ENCODE measurements at regions not wholly inside any gene's neighbourhood (a gene's known extent, or its start where the extent isn't known, plus 50 kb on each side); places are given as distances from the start of the nearest gene placed in this dataset.

GRCh38 chr2:12858786-12859185 is 142.1 kb downstream of the TRIB2 start:
- Histone ChIP-seq H3K4me1 (ENCODE audit: control insufficient read depth, extremely low read depth, insufficient read depth, low read length) (peaks cover 27% of the 10 kb centered on the region), H2AFZ (ENCODE audit: low read depth, low read length) (no peak overlapping the region), H3K9ac (replicated peaks; ENCODE audit: extremely low read depth, insufficient read depth, low read length) (no peak overlapping the region), H3K9me3 (replicated peaks; ENCODE audit: control insufficient read depth, insufficient read depth, low read length) (no peaks in the 10 kb centered on the region), H3K27ac (ENCODE audit: insufficient read depth, low read depth, low read length) (no peak overlapping the region), H3K4me3 (replicated peaks in 1 of 3; ENCODE audit: insufficient read depth in 1 of 3, low read depth in 1 of 3, low read length in 3 of 3) (no peak overlapping the region), H3K27me3 (ENCODE audit: control insufficient read depth in 2 of 2, insufficient read depth in 2 of 2, low read length in 2 of 2) (no peaks in the 10 kb centered on the region), H3K4me2 (ENCODE audit: insufficient read depth, low read length) (no peak overlapping the region), H3K79me2 (ENCODE audit: control insufficient read depth, insufficient read depth, low read length) (no peaks in the 10 kb centered on the region), H3K9me1 (replicated peaks; ENCODE audit: control insufficient read depth, extremely low read depth, insufficient read depth, low read length) (no peaks in the 10 kb centered on the region), H4K20me1 (replicated peaks; ENCODE audit: control insufficient read depth, extremely low read depth, insufficient read depth, low read length) (no peaks in the 10 kb centered on the region), H3K36me3 (ENCODE audit: control insufficient read depth in 2 of 2, extremely low read depth in 1 of 2, insufficient read depth in 2 of 2, low read length in 2 of 2) (no peaks in the 10 kb centered on the region)
- ChIA-PET POLR2A (no interaction called here), CTCF (no interaction called here)
- TF ChIP-seq MAX (IDR thresholded peaks at IDR 0.05; ENCODE audit: insufficient read depth, insufficient read length) (no peak), CTCF (IDR thresholded peaks at IDR 0.05; ENCODE audit: extremely low read depth in 1 of 2, insufficient read depth in 1 of 2, low read depth in 1 of 2, low read length in 2 of 2) (no peak), POLR2A (IDR thresholded peaks at IDR 0.05; ENCODE audit: low read depth, low read length) (no peak), MYC (IDR thresholded peaks at IDR 0.05; ENCODE audit: low read depth, low read length) (no peak), GATA2 (IDR thresholded peaks at IDR 0.05; ENCODE audit: insufficient read depth, insufficient read length, low read depth, low read length) (no peak), JUN (IDR thresholded peaks at IDR 0.05; ENCODE audit: borderline replicate concordance, insufficient read depth, insufficient read length, low read depth) (no peak), POLR2AphosphoS5 (IDR thresholded peaks at IDR 0.05; ENCODE audit: insufficient read depth, low read depth, low read length) (no peak), FOS (IDR thresholded peaks at IDR 0.05; ENCODE audit: borderline replicate concordance, insufficient read depth, low read length) (no peak), EZH2 (IDR thresholded peaks at IDR 0.05; ENCODE audit: borderline replicate concordance, low read depth, low read length, severe bottlenecking) (no peak)
- BruUV-seq (replicated peaks): no TSS peak
- no peak for FAIRE-seq
- intact Hi-C loops (cut with micrococcal nuclease): loop anchor here (5.0 kb wide), 1 partner anchor 301 kb away; no protein-coding TSS in a partner anchor
- DNase-seq (ENCODE audit: low read depth, low spot score): no peak
- dilution Hi-C loops (cut with MboI; ENCODE audit: extremely low pct_ligation_motif_present, low sequenced_read_pairs): no loop called here

All from endothelial cell of umbilical vein (primary cell).